PC-3 (cell line): ENCODE measurements at regions not wholly inside any gene's neighbourhood (a gene's known extent, or its start where the extent isn't known, plus 50 kb on each side); places are given as distances from the start of the nearest gene placed in this dataset.

Experiments used
- ATAC-seq: fragments of 200-7000 bp; cut with Tn5 transposase; 2 replicates; pipeline ENCODE4 v1.9.1; 2020; ENCODE audit warnings: mild to moderate bottlenecking, moderate library complexity
- BruUV-seq: library from RNA; stranded (reverse); fragments of 400-500 nt; replicated peaks from 2 replicates; lab custom pipeline; 2021; lab: Mats Ljungman, UMichigan
- CTCF ChIA-PET: fragments of 300-600 bp; sonication (Branson Sonifier 250); formaldehyde crosslinking; loops from one replicate; lab custom pipeline; 2022; ENCODE audit warnings: antibody characterized with exemption; lab: Charles Lee
- POLR2A ChIA-PET: fragments of 300-600 bp; sonication (Branson Sonifier 250); formaldehyde crosslinking; loops from one replicate; lab custom pipeline; 2022; ENCODE audit warnings: antibody characterized with exemption; ENCODE audit not compliant: unreplicated experiment; lab: Charles Lee
- DNase-seq: peaks from one replicate; pipeline ENCODE4 v3.0.0-alpha.2; 2015
- H2AFZ ChIP-seq: fragments of 300-600 bp; sonication (generic); 2 replicates; pipeline ENCODE4 v1.6.0; 2016; ENCODE audit warnings: antibody characterized with exemption, low read length
- H3F3A ChIP-seq: fragments of 300-600 bp; sonication (generic); one replicate; pipeline ENCODE4 v1.6.0; 2017; ENCODE audit warnings: antibody characterized with exemption, low read length, control low read depth, mild to moderate bottlenecking; ENCODE audit not compliant: unreplicated experiment
- H3K27ac ChIP-seq: fragments of 300-600 bp; sonication (generic); 2 replicates; pipeline ENCODE4 v1.5.1; 2016; ENCODE audit warnings: mild to moderate bottlenecking, low read length
- H3K27me3 ChIP-seq: fragments of 300-600 bp; sonication (generic); 2 replicates; pipeline ENCODE4 v1.6.1; 2016; ENCODE audit warnings: low read length, mixed read lengths
- H3K36me3 ChIP-seq: fragments of 300-600 bp; sonication (generic); 2 replicates; pipeline ENCODE4 v1.6.1; 2016; ENCODE audit warnings: low read depth, mixed run types, low read length, mixed read lengths
- H3K4me1 ChIP-seq: fragments of 300-600 bp; sonication (generic); 2 replicates; pipeline ENCODE4 v1.5.1; 2016; ENCODE audit warnings: low read length; ENCODE audit not compliant: insufficient read depth
- H3K4me2 ChIP-seq: fragments of 300-600 bp; sonication (generic); 2 replicates; pipeline ENCODE4 v1.6.0; 2016; ENCODE audit warnings: low read length
- H3K4me3 ChIP-seq: fragments of 300-600 bp; sonication (generic); 2 replicates; pipeline ENCODE4 v1.5.1; 2016; ENCODE audit warnings: mild to moderate bottlenecking, low read length, mixed read lengths
- H3K79me2 ChIP-seq: fragments of 300-600 bp; sonication (generic); 2 replicates; pipeline ENCODE4 v1.6.1; 2017; ENCODE audit warnings: low read length, mixed read lengths
- H3K9ac ChIP-seq: fragments of 300-600 bp; sonication (generic); 2 replicates; pipeline ENCODE4 v1.6.0; 2016; ENCODE audit warnings: mild to moderate bottlenecking, low read length
- H3K9me2 ChIP-seq: fragments of 300-600 bp; sonication (generic); replicated peaks from 2 replicates; pipeline ENCODE4 v1.6.1; 2016; ENCODE audit warnings: mixed run types, low read length, mixed read lengths
- H3K9me3 ChIP-seq: fragments of 300-600 bp; sonication (generic); 2 replicates; pipeline ENCODE4 v1.6.1; 2016; ENCODE audit warnings: low read length, mixed read lengths
- H4K20me1 ChIP-seq: fragments of 300-600 bp; sonication (generic); 2 replicates; pipeline ENCODE4 v1.6.1; 2016; ENCODE audit warnings: low read length, mixed read lengths
- EZH2 ChIP-seq: fragments of 300-600 bp; sonication (generic); IDR thresholded peaks from one replicate; pipeline ENCODE4 v1.6.1; 2017; ENCODE audit warnings: antibody characterized with exemption, mild to moderate bottlenecking, low read length; ENCODE audit not compliant: unreplicated experiment
- EZH2phosphoT487 ChIP-seq: fragments of 300-600 bp; sonication (generic); IDR thresholded peaks from 2 replicates; pipeline ENCODE4 v1.6.1; 2018; ENCODE audit warnings: mild to moderate bottlenecking, antibody characterized with exemption, low read length, borderline replicate concordance
- intact Hi-C: fragments of 100-400 bp; cut with micrococcal nuclease; formaldehyde crosslinking; loops from 2 replicates; pipeline ENCODE4 v1.9.0; 2023
- TF ChIP-seq, protein P1 (sequence below): fragments of 300-600 bp; sonication (generic); conservative IDR thresholded peaks from 2 replicates; pipeline ENCODE4 v1.5.1; 2017; ENCODE audit warnings: antibody characterized with exemption, low read depth, mild to moderate bottlenecking, low read length

DNA sequence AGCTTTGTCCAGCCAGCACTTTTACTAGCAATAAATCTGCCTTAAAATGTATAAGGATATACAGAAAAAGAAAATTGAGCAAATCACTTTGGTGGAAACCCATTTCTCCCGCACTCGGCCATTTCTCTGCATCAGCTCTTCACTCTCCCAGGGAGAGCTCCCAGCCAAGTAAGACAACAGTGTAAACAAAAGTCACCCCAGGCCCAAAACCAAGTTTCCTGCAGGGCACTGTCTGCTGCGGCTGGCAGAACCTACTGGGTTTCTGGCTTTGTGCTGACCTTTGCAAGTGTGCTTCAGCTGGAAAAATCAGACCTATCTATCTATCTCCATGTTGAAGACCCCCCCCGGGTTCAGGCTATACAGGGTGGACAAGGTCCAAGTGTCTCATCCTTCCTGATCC is 476.7 kb upstream of the CAMK1G start:
- Histone ChIP-seq H3K27ac (no peak overlapping the region), H3K9me3 (no peaks in the 10 kb centered on the region), H4K20me1 (no peaks in the 10 kb centered on the region), H3K27me3 (no peaks in the 10 kb centered on the region), H3K4me3 (no peak overlapping the region), H3K4me1 (peaks cover 4% of the 10 kb centered on the region; the same call in 1 of the 2 replicates), H3K4me2 (no peak overlapping the region), H3K36me3 (no peaks in the 10 kb centered on the region), H3K9ac (no peak overlapping the region), H3K9me2 (no peaks in the 10 kb centered on the region), H3F3A (no peaks in the 10 kb centered on the region), H3K79me2 (no peaks in the 10 kb centered on the region), H2AFZ (no peak overlapping the region)
- intact Hi-C loops, result no loop called here
- no peak for ATAC-seq
- DNase-seq, result no peak
- CTCF ChIA-PET, result interaction anchor here (0.7 to 0.9 kb wide), 2 partner anchors 10 to 105 kb away, joined by 3 to 5 read pairs; no protein-coding TSS in a partner anchor
- TF ChIP-seq, protein P1, sequence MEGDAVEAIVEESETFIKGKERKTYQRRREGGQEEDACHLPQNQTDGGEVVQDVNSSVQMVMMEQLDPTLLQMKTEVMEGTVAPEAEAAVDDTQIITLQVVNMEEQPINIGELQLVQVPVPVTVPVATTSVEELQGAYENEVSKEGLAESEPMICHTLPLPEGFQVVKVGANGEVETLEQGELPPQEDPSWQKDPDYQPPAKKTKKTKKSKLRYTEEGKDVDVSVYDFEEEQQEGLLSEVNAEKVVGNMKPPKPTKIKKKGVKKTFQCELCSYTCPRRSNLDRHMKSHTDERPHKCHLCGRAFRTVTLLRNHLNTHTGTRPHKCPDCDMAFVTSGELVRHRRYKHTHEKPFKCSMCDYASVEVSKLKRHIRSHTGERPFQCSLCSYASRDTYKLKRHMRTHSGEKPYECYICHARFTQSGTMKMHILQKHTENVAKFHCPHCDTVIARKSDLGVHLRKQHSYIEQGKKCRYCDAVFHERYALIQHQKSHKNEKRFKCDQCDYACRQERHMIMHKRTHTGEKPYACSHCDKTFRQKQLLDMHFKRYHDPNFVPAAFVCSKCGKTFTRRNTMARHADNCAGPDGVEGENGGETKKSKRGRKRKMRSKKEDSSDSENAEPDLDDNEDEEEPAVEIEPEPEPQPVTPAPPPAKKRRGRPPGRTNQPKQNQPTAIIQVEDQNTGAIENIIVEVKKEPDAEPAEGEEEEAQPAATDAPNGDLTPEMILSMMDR, result no peak
- TF ChIP-seq EZH2 (no peak), EZH2phosphoT487 (no peak)
- BruUV-seq, result no TSS peak
- POLR2A ChIA-PET, result no interaction called here

DNA sequence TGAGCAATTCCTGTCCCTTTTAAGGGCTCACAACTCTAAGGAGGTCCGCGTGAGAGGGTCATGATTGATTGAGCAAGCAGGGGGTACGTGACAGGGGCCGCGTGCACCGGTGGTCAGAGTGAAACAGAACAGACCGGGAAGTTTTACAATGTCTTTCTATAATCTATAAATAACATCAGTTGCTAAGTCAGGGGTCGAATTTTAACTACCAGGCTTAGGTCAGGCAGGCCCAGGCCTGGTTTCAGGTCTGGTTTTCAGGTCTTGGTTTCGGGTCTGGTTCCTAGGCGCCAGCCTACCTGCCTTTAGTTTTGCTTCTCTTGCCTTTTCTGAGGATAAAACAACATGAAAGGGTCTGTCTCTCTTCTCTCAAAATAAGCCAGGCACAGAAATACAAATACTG is 476.0 kb upstream of the CAMK1G start:
- no peaks in the 10 kb centered on the region for H3K27me3 ChIP-seq
- no peaks in the 10 kb centered on the region for H3K9me2 ChIP-seq
- no peaks in the 10 kb centered on the region for H3K9me3 ChIP-seq
- no TSS peak for BruUV-seq
- no peak overlapping the region for H3K4me2 ChIP-seq
- ChIA-PET CTCF (no interaction called here), POLR2A (no interaction called here)
- peaks cover 4% of the 10 kb centered on the region; the same call in 1 of the 2 replicates for H3K4me1 ChIP-seq
- no peaks in the 10 kb centered on the region for H3K79me2 ChIP-seq
- no peak overlapping the region for H3K9ac ChIP-seq
- DNase-seq (no peak), ATAC-seq (no peak)
- H3K27ac ChIP-seq, result no peak overlapping the region
- TF ChIP-seq, protein P1, result no peak
- no peak for TF ChIP-seq EZH2phosphoT487
- TF ChIP-seq EZH2, result no peak
- no peaks in the 10 kb centered on the region for H4K20me1 ChIP-seq
- H2AFZ ChIP-seq, result no peak overlapping the region
- intact Hi-C loops, result no loop called here
- H3K4me3 ChIP-seq, result no peak overlapping the region
- H3K36me3 ChIP-seq, result no peaks in the 10 kb centered on the region
- H3F3A ChIP-seq, result no peaks in the 10 kb centered on the region

DNA sequence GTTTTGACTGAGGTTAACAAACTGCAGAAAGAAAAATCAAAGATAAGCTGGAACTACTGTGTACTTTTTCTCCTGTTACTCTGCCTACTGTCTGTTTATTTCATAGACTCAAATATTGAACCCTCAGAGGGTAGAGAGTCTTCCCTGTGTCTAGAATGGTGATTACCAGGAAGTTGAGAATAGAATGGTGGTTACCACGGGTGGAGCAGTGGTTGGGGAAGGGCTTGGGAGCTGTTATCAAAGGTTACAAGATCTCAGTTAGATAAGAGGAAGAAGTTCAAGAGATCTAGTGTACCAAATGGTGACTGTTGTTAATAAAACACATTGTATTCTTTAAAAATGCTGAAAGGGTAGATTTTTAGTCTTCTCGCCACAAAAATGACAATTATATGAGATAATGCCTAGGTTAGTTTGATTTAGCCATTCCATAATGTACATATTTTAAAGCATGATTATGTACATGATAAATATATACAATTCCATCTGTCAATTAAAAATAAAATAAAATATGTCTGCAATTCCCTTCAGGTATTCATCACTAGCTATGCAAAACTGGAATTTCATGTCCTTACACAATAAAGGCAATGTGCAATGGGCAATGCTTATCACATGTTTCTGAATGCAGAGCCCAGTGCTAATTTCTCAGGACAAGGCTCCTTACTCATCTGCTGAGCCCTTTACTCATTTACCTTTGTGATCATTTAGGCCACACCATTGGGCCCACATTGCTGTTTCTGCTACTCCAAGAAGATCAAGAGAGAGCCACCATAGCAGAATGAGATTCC is 474.3 kb upstream of the CAMK1G start:
- Histone ChIP-seq H3K27me3 (no peaks in the 10 kb centered on the region), H3K36me3 (no peaks in the 10 kb centered on the region), H3K4me2 (no peak overlapping the region), H4K20me1 (no peaks in the 10 kb centered on the region), H2AFZ (no peak overlapping the region), H3K9ac (no peak overlapping the region), H3K4me1 (peaks cover 4% of the 10 kb centered on the region; the same call in 1 of the 2 replicates), H3K27ac (no peak overlapping the region), H3K9me2 (no peaks in the 10 kb centered on the region), H3F3A (no peaks in the 10 kb centered on the region), H3K4me3 (no peak overlapping the region), H3K9me3 (no peaks in the 10 kb centered on the region), H3K79me2 (no peaks in the 10 kb centered on the region)
- DNase-seq (no peak), ATAC-seq (no peak)
- CTCF ChIA-PET, result no interaction called here
- TF ChIP-seq, protein P1, result no peak
- TF ChIP-seq EZH2phosphoT487, result no peak
- no peak for TF ChIP-seq EZH2
- intact Hi-C loops, result no loop called here
- POLR2A ChIA-PET, result no interaction called here
- BruUV-seq, result no TSS peak
